Gastrocnemius medialis (tissue), 4 donors: ENCODE measurements at regions not wholly inside any gene's neighbourhood (a gene's known extent, or its start where the extent isn't known, plus 50 kb on each side); places are given as distances from the start of the nearest gene placed in this dataset.

Experiments
- ATAC-seq, 2 donors: fragments of 150-250 bp; one replicate each; pipeline ENCODE4 v1.9.1; 2016
- DNase-seq, 2 donors: peaks; one replicate each; pipeline ENCODE4 v3.0.0-alpha.2; 2019
- H3K27ac ChIP-seq, 4 donors: fragments of 200-600 bp; sonication (generic); 1 replicate in 1 of 4; 2 replicates in 3 of 4; pipeline ENCODE4 v1.5.1; 2016 to 2018; ENCODE audit warnings: mild to moderate bottlenecking in 2 of 4, moderate library complexity in 1 of 4
- H3K27me3 ChIP-seq, 3 donors: fragments of 200-600 bp; sonication (generic) in 2 of 3; 1 replicate in 1 of 3; 2 replicates in 2 of 3; pipeline versions ENCODE4 v1.5.1 to v1.6.0; 2016 to 2019; ENCODE audit warnings: mild to moderate bottlenecking in 1 of 3, moderate library complexity in 1 of 3
- H3K36me3 ChIP-seq, 2 donors: fragments of 200-600 bp; sonication (generic) in 1 of 2; one replicate each; pipeline ENCODE4 v1.5.1; 2017 to 2018
- H3K4me1 ChIP-seq, 2 donors: fragments of 200-600 bp; sonication (generic) in 1 of 2; one replicate each; pipeline ENCODE4 v1.5.1; 2016 to 2017; ENCODE audit warnings: mild to moderate bottlenecking in 2 of 2
- H3K4me3 ChIP-seq, 4 donors: fragments of 200-600 bp; sonication (generic) in 3 of 4; 1 replicate in 1 of 4; 2 replicates in 3 of 4; pipeline ENCODE4 v1.5.1; 2016 to 2019; ENCODE audit warnings: mild to moderate bottlenecking in 2 of 4
- H3K9me3 ChIP-seq, 3 donors: fragments of 200-600 bp; sonication (generic) in 2 of 3; 1 replicate in 1 of 3; 2 replicates in 2 of 3; pipeline ENCODE4 v1.5.1; 2016 to 2019
- POLR2A ChIP-seq, 2 donors: fragments of 450-650 bp; IDR thresholded peaks; one replicate each; pipeline ENCODE4 v1.6.1; 2017; ENCODE audit warnings: antibody characterized with exemption in 2 of 2, mild to moderate bottlenecking in 2 of 2, moderate library complexity in 2 of 2
- in situ Hi-C, 4 donors: fragments of 200-750 bp; cut with MboI; loops; one replicate each; pipeline versions ENCODE4 v1.15.0 to v1.8.0; 2017; ENCODE audit warnings: low sequenced_read_pairs in 4 of 4
- intact Hi-C: fragments of 100-400 bp; cut with DNase I; formaldehyde crosslinking; loops from one replicate; pipeline ENCODE4 v1.15.1; 2023; ENCODE audit warnings: low total_unique reads
- TF ChIP-seq, protein P1 (sequence below), 5 experiments: fragments of 450-650 bp in 3 of 5; fragments of 200-600 bp in 2 of 5; sonication (generic) in 2 of 5; IDR thresholded peaks in 4 of 5; conservative IDR thresholded peaks in 1 of 5; 1 replicate in 4 of 5; 2 replicates in 1 of 5; pipeline ENCODE4 v1.5.1; 2016 to 2019; ENCODE audit warnings: antibody characterized with exemption in 5 of 5, mild to moderate bottlenecking in 3 of 5, moderate library complexity in 3 of 5

DNA sequence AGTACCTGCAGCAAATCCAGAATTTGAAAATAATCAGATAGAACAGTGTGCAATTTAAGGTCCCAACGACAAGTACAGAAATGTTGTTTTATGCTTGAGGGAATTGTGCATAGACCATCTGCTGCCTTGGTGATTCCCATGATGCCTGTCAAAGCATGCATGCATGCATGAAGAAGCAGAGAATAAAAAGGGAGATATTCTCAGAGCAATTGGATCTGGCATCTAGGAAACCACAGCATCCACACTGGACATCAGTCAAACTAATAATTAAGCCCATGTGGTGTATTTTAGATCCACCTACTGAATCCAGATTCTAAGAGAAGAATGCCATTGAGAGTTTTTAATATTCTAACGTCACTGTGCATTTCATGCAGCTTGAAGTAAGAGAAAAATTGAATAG, 361.2 kb downstream of the FSIP2 start:
- no peak for TF ChIP-seq POLR2A (IDR thresholded peaks at IDR 0.05)
- TF ChIP-seq, protein P1, sequence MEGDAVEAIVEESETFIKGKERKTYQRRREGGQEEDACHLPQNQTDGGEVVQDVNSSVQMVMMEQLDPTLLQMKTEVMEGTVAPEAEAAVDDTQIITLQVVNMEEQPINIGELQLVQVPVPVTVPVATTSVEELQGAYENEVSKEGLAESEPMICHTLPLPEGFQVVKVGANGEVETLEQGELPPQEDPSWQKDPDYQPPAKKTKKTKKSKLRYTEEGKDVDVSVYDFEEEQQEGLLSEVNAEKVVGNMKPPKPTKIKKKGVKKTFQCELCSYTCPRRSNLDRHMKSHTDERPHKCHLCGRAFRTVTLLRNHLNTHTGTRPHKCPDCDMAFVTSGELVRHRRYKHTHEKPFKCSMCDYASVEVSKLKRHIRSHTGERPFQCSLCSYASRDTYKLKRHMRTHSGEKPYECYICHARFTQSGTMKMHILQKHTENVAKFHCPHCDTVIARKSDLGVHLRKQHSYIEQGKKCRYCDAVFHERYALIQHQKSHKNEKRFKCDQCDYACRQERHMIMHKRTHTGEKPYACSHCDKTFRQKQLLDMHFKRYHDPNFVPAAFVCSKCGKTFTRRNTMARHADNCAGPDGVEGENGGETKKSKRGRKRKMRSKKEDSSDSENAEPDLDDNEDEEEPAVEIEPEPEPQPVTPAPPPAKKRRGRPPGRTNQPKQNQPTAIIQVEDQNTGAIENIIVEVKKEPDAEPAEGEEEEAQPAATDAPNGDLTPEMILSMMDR (IDR thresholded peaks at IDR 0.05 in 4 of 5, conservative IDR thresholded peaks at IDR 0.05 in 1 of 5): no peak
- Histone ChIP-seq H3K27ac (no peak overlapping the region), H3K4me1 (no peaks in the 10 kb centered on the region), H3K27me3 (no peaks in the 10 kb centered on the region), H3K9me3 (no peaks in the 10 kb centered on the region), H3K36me3 (no peaks in the 10 kb centered on the region), H3K4me3 (no peak overlapping the region)
- DNase-seq (no peak), ATAC-seq (no peak)
- intact Hi-C loops: no loop called here
- in situ Hi-C loops: no loop called here

DNA sequence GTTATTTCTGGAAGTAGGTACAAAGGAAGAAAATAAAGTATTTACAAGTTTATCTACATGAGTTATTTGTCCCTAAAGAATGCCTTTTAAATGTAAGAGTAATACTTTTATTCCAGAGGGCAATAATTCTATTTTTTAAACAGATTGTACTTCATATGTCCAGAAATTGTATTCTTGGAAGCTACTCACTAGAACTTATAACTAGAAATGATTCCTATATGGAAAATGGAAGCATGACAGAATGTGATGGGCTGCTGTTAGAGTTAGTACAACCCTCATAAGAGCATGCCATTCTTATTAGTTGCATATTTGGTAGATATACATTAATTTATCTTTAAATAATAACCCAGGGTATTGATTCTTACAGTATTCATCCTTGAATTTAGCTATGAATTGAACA, 362.0 kb downstream of the FSIP2 start:
- H3K27ac ChIP-seq: no peak overlapping the region
- in situ Hi-C loops: no loop called here
- ATAC-seq (no peak), DNase-seq (no peak)
- no peaks in the 10 kb centered on the region for H3K9me3 ChIP-seq
- H3K27me3 ChIP-seq: no peaks in the 10 kb centered on the region
- H3K36me3 ChIP-seq: no peaks in the 10 kb centered on the region
- H3K4me1 ChIP-seq: no peaks in the 10 kb centered on the region
- TF ChIP-seq, protein P1 (IDR thresholded peaks at IDR 0.05 in 4 of 5, conservative IDR thresholded peaks at IDR 0.05 in 1 of 5): no peak
- TF ChIP-seq POLR2A (IDR thresholded peaks at IDR 0.05): no peak
- no peak overlapping the region for H3K4me3 ChIP-seq
- intact Hi-C loops: no loop called here

DNA sequence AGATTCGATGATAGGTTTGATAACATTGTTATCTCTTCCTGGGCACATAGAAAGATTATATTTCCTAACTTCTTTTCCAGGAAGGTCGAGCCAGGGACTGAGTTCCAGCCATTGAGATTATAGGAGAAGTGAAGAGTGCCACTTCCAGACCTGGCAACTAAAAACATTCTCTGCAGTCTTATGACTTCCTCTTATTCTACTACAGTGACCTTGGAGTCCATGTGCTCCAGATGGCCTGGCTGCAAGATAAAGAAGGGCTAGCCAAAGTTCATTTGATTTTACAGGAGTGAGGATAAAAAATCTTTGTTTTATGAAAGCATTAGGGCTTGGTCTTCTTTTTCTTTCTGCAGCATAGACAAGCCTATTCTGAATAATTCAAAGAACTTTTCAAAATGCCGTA, 363.0 kb downstream of the FSIP2 start:
- DNase-seq (no peak), ATAC-seq (no peak)
- intact Hi-C loops: no loop called here
- TF ChIP-seq POLR2A (IDR thresholded peaks at IDR 0.05): no peak
- TF ChIP-seq, protein P1 (IDR thresholded peaks at IDR 0.05 in 4 of 5, conservative IDR thresholded peaks at IDR 0.05 in 1 of 5): no peak
- H3K27me3 ChIP-seq: no peaks in the 10 kb centered on the region
- no peak overlapping the region for H3K4me3 ChIP-seq
- no peaks in the 10 kb centered on the region for H3K4me1 ChIP-seq
- in situ Hi-C loops: no loop called here
- no peaks in the 10 kb centered on the region for H3K36me3 ChIP-seq
- H3K9me3 ChIP-seq: no peaks in the 10 kb centered on the region
- H3K27ac ChIP-seq: no peak overlapping the region

DNA sequence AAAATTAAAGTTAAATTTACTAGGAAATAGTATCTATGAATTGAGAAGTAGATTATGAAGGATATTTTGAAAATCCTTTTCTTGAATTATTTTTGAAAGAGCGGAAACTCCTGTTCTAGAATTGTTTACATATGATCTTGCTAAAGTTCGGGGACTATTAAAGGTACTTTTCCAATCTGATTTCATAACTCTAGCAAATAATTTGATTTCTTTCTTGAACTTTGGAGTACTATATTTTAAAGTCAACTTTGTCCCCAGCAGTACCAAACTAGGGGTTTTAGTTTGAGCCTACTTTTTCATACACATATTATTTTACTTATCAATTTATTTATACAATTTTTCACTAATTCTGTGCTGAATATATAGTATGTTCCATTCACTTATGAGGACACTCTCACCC, 364.7 kb downstream of the FSIP2 start:
- in situ Hi-C loops: no loop called here
- Histone ChIP-seq H3K36me3 (no peaks in the 10 kb centered on the region), H3K4me3 (no peak overlapping the region), H3K4me1 (no peaks in the 10 kb centered on the region), H3K27me3 (no peaks in the 10 kb centered on the region), H3K9me3 (no peaks in the 10 kb centered on the region), H3K27ac (no peak overlapping the region)
- intact Hi-C loops: no loop called here
- DNase-seq (no peak), ATAC-seq (no peak)
- TF ChIP-seq, protein P1 (IDR thresholded peaks at IDR 0.05 in 4 of 5, conservative IDR thresholded peaks at IDR 0.05 in 1 of 5): no peak
- TF ChIP-seq POLR2A (IDR thresholded peaks at IDR 0.05): no peak

DNA sequence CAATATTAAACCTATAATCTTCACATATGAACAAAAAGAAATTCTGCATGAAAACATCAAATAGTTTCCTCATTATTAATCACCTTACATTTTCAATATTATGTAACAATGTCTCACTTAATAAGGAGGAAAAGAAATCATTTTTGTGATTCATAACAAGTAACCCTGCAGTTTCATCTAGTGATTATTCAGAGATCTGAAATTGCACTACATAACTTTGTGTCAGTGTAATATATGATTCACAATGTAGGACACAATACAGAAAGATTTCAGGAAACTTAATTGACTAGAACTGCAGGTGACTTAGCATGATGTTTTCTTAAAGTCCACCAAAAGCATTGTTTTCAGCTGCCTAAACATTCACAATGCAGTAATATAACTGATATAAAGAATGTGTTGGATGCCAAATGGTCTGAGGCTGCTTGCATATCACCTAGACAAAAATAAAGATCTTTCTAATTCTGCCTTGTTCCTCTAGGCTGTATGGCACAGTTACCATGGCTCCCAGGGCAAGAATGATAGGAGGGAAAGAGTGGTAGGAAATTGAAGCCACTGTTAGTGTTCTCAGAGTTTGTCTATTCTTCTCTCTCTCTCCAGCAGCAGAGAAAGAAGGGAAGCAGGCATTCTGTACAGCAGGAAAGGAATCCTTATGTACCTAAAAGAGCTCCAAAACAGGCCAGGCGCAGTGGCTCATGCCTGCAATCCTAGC, 366.6 kb downstream of the FSIP2 start:
- in situ Hi-C loops: no loop called here

More for the DNA sequence above, 366.6 kb downstream of the FSIP2 start:
- H3K27ac ChIP-seq: no peak overlapping the region
- no peaks in the 10 kb centered on the region for H3K27me3 ChIP-seq
- DNase-seq (no peak), ATAC-seq (no peak)
- intact Hi-C loops: no loop called here
- H3K4me3 ChIP-seq: no peak overlapping the region
- no peaks in the 10 kb centered on the region for H3K36me3 ChIP-seq
- no peaks in the 10 kb centered on the region for H3K4me1 ChIP-seq
- no peaks in the 10 kb centered on the region for H3K9me3 ChIP-seq
- TF ChIP-seq, protein P1 (IDR thresholded peaks at IDR 0.05 in 4 of 5, conservative IDR thresholded peaks at IDR 0.05 in 1 of 5): no peak
- no peak for TF ChIP-seq POLR2A (IDR thresholded peaks at IDR 0.05)
